Omental fat pad (tissue), 3 donors: ENCODE measurements at regions not wholly inside any gene's neighbourhood (a gene's known extent, or its start where the extent isn't known, plus 50 kb on each side); places are given as distances from the start of the nearest gene placed in this dataset.

Experiments
- ATAC-seq: fragments of 150-250 bp; one replicate; pipeline ENCODE4 v1.9.1; 2016; ENCODE audit warnings: mild to moderate bottlenecking, moderate library complexity; ENCODE audit not compliant: low FRiP score
- DNase-seq: peaks from one replicate; pipeline ENCODE4 v3.0.0-alpha.2; 2019; ENCODE audit warnings: low spot score
- CTCF ChIP-seq, 3 donors: fragments of 450-650 bp; IDR thresholded peaks; one replicate each; pipeline ENCODE4 v1.5.1; 2016 to 2017; ENCODE audit warnings: antibody characterized with exemption in 3 of 3, mild to moderate bottlenecking in 3 of 3, moderate library complexity in 2 of 3

GRCh38 chr2:120947982-120948661 lies 212.5 kb downstream of the GLI2 start:
- DNase-seq = no peak
- no peak for ATAC-seq
- no peak for TF ChIP-seq CTCF (IDR thresholded peaks at IDR 0.05)

- no peak for TF ChIP-seq CTCF (IDR thresholded peaks at IDR 0.05)
- DNase-seq (no peak), ATAC-seq (no peak)
Observed at GRCh38 chr2:120948662-120949011, 213.0 kb downstream of the GLI2 start.

- DNase-seq (no peak), ATAC-seq (no peak)
- TF ChIP-seq CTCF (IDR thresholded peaks at IDR 0.05) = no peak
Observed at GRCh38 chr2:120949027-120949956, 213.6 kb downstream of the GLI2 start.

GRCh38 chr2:120949957-120950590 lies 214.4 kb downstream of the GLI2 start:
- no peak for TF ChIP-seq CTCF (IDR thresholded peaks at IDR 0.05)
- no peak for DNase-seq
- no peak for ATAC-seq

- DNase-seq (no peak), ATAC-seq (no peak)
- no peak for TF ChIP-seq CTCF (IDR thresholded peaks at IDR 0.05)
Observed at GRCh38 chr2:120951693-120952092, 216.0 kb downstream of the GLI2 start.

- DNase-seq (no peak), ATAC-seq (peak; percentile 7)
- no peak for TF ChIP-seq CTCF (IDR thresholded peaks at IDR 0.05)
Observed at GRCh38 chr2:120952318-120952717, 216.7 kb downstream of the GLI2 start.
